ENCODE measurements at regions not wholly inside any gene's neighbourhood (a gene's known extent, or its start where the extent isn't known, plus 50 kb on each side); places are given as distances from the start of the nearest gene placed in this dataset.

- dilution Hi-C loops (cut with HindIII; ENCODE audit: low sequenced_read_pairs, unreplicated experiment) (no loop called here), in situ Hi-C loops (cut with MboI; ENCODE audit: low sequenced_read_pairs) (no loop called here), intact Hi-C loops (cut with micrococcal nuclease) (no loop called here)
- Histone ChIP-seq H3K9me3 (ENCODE audit: control insufficient read depth, insufficient read depth, low read length) (no peaks in the 10 kb centered on the region), H3K9ac (ENCODE audit: low read depth, low read length) (no peak overlapping the region), H3K27me3 (ENCODE audit: control insufficient read depth, insufficient read depth, low read length) (peaks cover 23% of the 10 kb centered on the region), H3K4me2 (ENCODE audit: low read depth, low read length) (no peak overlapping the region), H4K20me1 (ENCODE audit: insufficient read depth, low read length) (no peaks in the 10 kb centered on the region), H2BK5ac (ENCODE audit: low read depth, low read length, poor library complexity, severe bottlenecking) (no peak overlapping the region), H3K56ac (ENCODE audit: extremely low read depth, insufficient read depth, low read length) (no peak overlapping the region), H3K18ac (ENCODE audit: low read depth, low read length) (no peak overlapping the region), H2AFZ (replicated peaks; ENCODE audit: low read length, poor library complexity) (no peak overlapping the region), H4K8ac (ENCODE audit: low read depth in 2 of 2, low read length in 2 of 2) (no peak overlapping the region), H3K9me1 (ENCODE audit: insufficient read depth, low read length) (no peaks in the 10 kb centered on the region), H2AK9ac (replicated peaks; ENCODE audit: low read depth, low read length, poor library complexity) (no peak overlapping the region), H3K4me3 (ENCODE audit: insufficient read depth, low read depth, low read length) (no peak overlapping the region), H3K79me1 (ENCODE audit: low read depth in 1 of 2, low read length in 2 of 2) (no peaks in the 10 kb centered on the region), H2BK15ac (ENCODE audit: low read depth, low read length) (no peak overlapping the region), H4K91ac (ENCODE audit: insufficient read depth, low read depth, low read length) (no peak overlapping the region), H3K36me3 (ENCODE audit: control insufficient read depth, insufficient read depth, low read length) (no peaks in the 10 kb centered on the region), H3K14ac (replicated peaks; ENCODE audit: low read depth, low read length) (no peak overlapping the region), H2BK120ac (ENCODE audit: low read depth, low read length) (no peak overlapping the region), H2BK20ac (ENCODE audit: low read depth, low read length) (no peak overlapping the region), H3K4ac (ENCODE audit: low read depth, low read length) (no peak overlapping the region), H3K27ac (ENCODE audit: insufficient read depth, low read length) (no peak overlapping the region), H4K5ac (ENCODE audit: low read depth, low read length) (no peak overlapping the region), H2AK5ac (ENCODE audit: low read depth, low read length) (no peak overlapping the region), H3K4me1 (ENCODE audit: control insufficient read depth, insufficient read depth, low read length) (no peaks in the 10 kb centered on the region), H3K23ac (ENCODE audit: low read depth, low read length) (no peak overlapping the region)
- no TSS peak for BruUV-seq (replicated peaks)
- ATAC-seq (ENCODE audit: low read depth): no peak
- ChIA-PET CTCF (no interaction called here), POLR2A (ENCODE audit: unreplicated experiment) (no interaction called here)
- WGBS, 2 experiments (ENCODE audit: extremely low coverage in 2 of 2, insufficient read length in 1 of 2): 65% methylated on average over 2 of the region's 11 CpGs; no CpG with 5 or more reads in 1 of the 2 experiments
- no peak for DNase-seq
- TF ChIP-seq MXI1 (IDR thresholded peaks at IDR 0.05; ENCODE audit: borderline replicate concordance, low read depth, low read length): no peak
- no peak for TF ChIP-seq FOS (IDR thresholded peaks at IDR 0.05; ENCODE audit: low read depth, low read length)
- no peak for TF ChIP-seq CTCF (conservative IDR thresholded peaks at IDR 0.05; ENCODE audit: low read depth, low read length)
- TF ChIP-seq BHLHE40 (IDR thresholded peaks at IDR 0.05; ENCODE audit: low read depth, low read length): no peak
- TF ChIP-seq CEBPB (IDR thresholded peaks at IDR 0.05; ENCODE audit: low read depth, low read length): no peak
- TF ChIP-seq CHD1 (IDR thresholded peaks at IDR 0.05; ENCODE audit: low read depth, low read length): no peak
- TF ChIP-seq NFE2L2 (IDR thresholded peaks at IDR 0.05; ENCODE audit: low read depth, low read length): no peak
- no peak for TF ChIP-seq RFX5 (IDR thresholded peaks at IDR 0.05; ENCODE audit: low read depth, low read length)
- TF ChIP-seq ELK1 (IDR thresholded peaks at IDR 0.05; ENCODE audit: borderline replicate concordance, low read depth, low read length): no peak
- no peak for TF ChIP-seq SMC3 (IDR thresholded peaks at IDR 0.05; ENCODE audit: low read depth, low read length)
- TF ChIP-seq USF2 (IDR thresholded peaks at IDR 0.05; ENCODE audit: low read depth, low read length): no peak
- no peak for TF ChIP-seq MAZ (IDR thresholded peaks at IDR 0.05; ENCODE audit: borderline replicate concordance, low read depth, low read length)
- TF ChIP-seq POLR2A (IDR thresholded peaks at IDR 0.05; ENCODE audit: low read depth, low read length): no peak
- TF ChIP-seq RCOR1 (IDR thresholded peaks at IDR 0.05; ENCODE audit: insufficient replicate concordance, low read length): no peak
- no peak for TF ChIP-seq RAD21 (IDR thresholded peaks at IDR 0.05; ENCODE audit: low read length)
Measured at GRCh38 chr20:22810626-22811569, 224.2 kb upstream of the SSTR4 start.
